GM23338 (cell line): ENCODE measurements at regions not wholly inside any gene's neighbourhood (a gene's known extent, or its start where the extent isn't known, plus 50 kb on each side); places are given as distances from the start of the nearest gene placed in this dataset.

Source experiments
- ATAC-seq: fragments of 200-7000 bp; cut with Tn5 transposase; 3 replicates; pipeline ENCODE4 v1.9.1; 2020
- DNase-seq: peaks from one replicate; pipeline ENCODE4 v3.0.0-alpha.2; 2015; ENCODE audit warnings: low spot score
- H2AFZ ChIP-seq: fragments of 200-600 bp; sonication (generic); 2 replicates; pipeline ENCODE4 v1.8.0; 2016; ENCODE audit warnings: antibody characterized with exemption, mild to moderate bottlenecking, moderate library complexity
- H3F3A ChIP-seq: fragments of 200-600 bp; sonication (generic); replicated peaks from 2 replicates; pipeline ENCODE4 v1.8.0; 2017; ENCODE audit warnings: antibody characterized with exemption, mixed run types, low read depth
- H3K27ac ChIP-seq: fragments of 200-600 bp; sonication (generic); 2 replicates; pipeline ENCODE4 v1.6.1; 2016; ENCODE audit warnings: low read depth
- H3K27me3 ChIP-seq: fragments of 200-600 bp; sonication (generic); 2 replicates; pipeline ENCODE4 v1.8.0; 2016; ENCODE audit warnings: mild to moderate bottlenecking, mixed run types, moderate library complexity; ENCODE audit not compliant: insufficient read depth
- H3K36me3 ChIP-seq: fragments of 200-600 bp; sonication (generic); 2 replicates; pipeline ENCODE4 v1.8.0; 2016; ENCODE audit warnings: mild to moderate bottlenecking; ENCODE audit not compliant: insufficient read depth
- H3K4me1 ChIP-seq: fragments of 200-600 bp; sonication (generic); 2 replicates; pipeline ENCODE4 v1.8.0; 2016; ENCODE audit warnings: mild to moderate bottlenecking, moderate library complexity; ENCODE audit not compliant: insufficient read depth
- H3K4me2 ChIP-seq: fragments of 200-600 bp; sonication (generic); 2 replicates; pipeline ENCODE4 v1.7.1; 2017; ENCODE audit warnings: mixed run types
- H3K4me3 ChIP-seq: fragments of 200-600 bp; sonication (generic); 2 replicates; pipeline ENCODE4 v1.6.1; 2016; ENCODE audit warnings: mixed run types
- H3K79me2 ChIP-seq: fragments of 200-600 bp; sonication (generic); replicated peaks from 2 replicates; pipeline ENCODE4 v1.8.0; 2017; ENCODE audit warnings: mild to moderate bottlenecking; ENCODE audit not compliant: insufficient read depth
- H3K9me2 ChIP-seq: fragments of 200-600 bp; sonication (generic); 2 replicates; pipeline ENCODE4 v1.8.0; 2017; ENCODE audit not compliant: insufficient read depth
- H4K20me1 ChIP-seq: fragments of 200-600 bp; sonication (generic); replicated peaks from 2 replicates; pipeline ENCODE4 v1.8.0; 2017; ENCODE audit warnings: mild to moderate bottlenecking; ENCODE audit not compliant: insufficient read depth
- H3K27ac Mint-ChIP-seq: 2 replicates; pipeline ENCODE4 v1.8.0; 2020; ENCODE audit warnings: inconsistent platforms, mild to moderate bottlenecking, moderate library complexity, mixed read lengths
- H3K27me3 Mint-ChIP-seq: 3 replicates; pipeline ENCODE4 v1.8.0; 2022; ENCODE audit warnings: low read depth, mild to moderate bottlenecking, moderate library complexity, mixed read lengths, inconsistent platforms; ENCODE audit not compliant: insufficient read depth, poor library complexity
- H3K36me3 Mint-ChIP-seq: 3 replicates; pipeline ENCODE4 v1.8.0; 2021; ENCODE audit warnings: low read depth, mild to moderate bottlenecking, inconsistent platforms, moderate library complexity, mixed read lengths
- H3K4me1 Mint-ChIP-seq: 3 replicates; pipeline ENCODE4 v1.8.0; 2020; ENCODE audit warnings: mild to moderate bottlenecking, inconsistent platforms, mixed read lengths
- H3K4me3 Mint-ChIP-seq: 3 replicates; pipeline ENCODE4 v1.8.0; 2021; ENCODE audit warnings: moderate library complexity, mild to moderate bottlenecking, inconsistent platforms, mixed read lengths
- H3K9me3 Mint-ChIP-seq: 3 replicates; pipeline ENCODE4 v1.8.0; 2020; ENCODE audit warnings: moderate library complexity, mild to moderate bottlenecking, inconsistent platforms, mixed read lengths
- CREB1 ChIP-seq: fragments of 250-450 bp; sonication (Bioruptor Pico); IDR thresholded peaks from 2 replicates; pipeline ENCODE4 v1.5.0; 2020; ENCODE audit warnings: low read depth, mild to moderate bottlenecking, moderate library complexity
- CTCF ChIP-seq, 2 experiments: fragments of 200-600 bp in 1 of 2; sonication (generic) in 1 of 2; conservative IDR thresholded peaks; 2 replicates each; pipeline versions ENCODE4 v1.5.1 to v1.6.1; 2016 to 2017; ENCODE audit warnings: antibody characterized with exemption in 2 of 2, low read depth in 2 of 2, mild to moderate bottlenecking in 2 of 2, moderate library complexity in 1 of 2
- ETS1 ChIP-seq: IDR thresholded peaks from 2 replicates; pipeline ENCODE4 v1.6.1; 2016; ENCODE audit warnings: antibody characterized with exemption
- EZH2 ChIP-seq: fragments of 200-600 bp; sonication (generic); IDR thresholded peaks from one replicate; pipeline ENCODE4 v1.8.0; 2017; ENCODE audit warnings: antibody characterized with exemption, mild to moderate bottlenecking, low read depth; ENCODE audit not compliant: unreplicated experiment
- EZH2phosphoT487 ChIP-seq: fragments of 200-600 bp; sonication (generic); IDR thresholded peaks from one replicate; pipeline ENCODE4 v1.8.1; 2018; ENCODE audit warnings: antibody characterized with exemption; ENCODE audit not compliant: unreplicated experiment
- JUNB ChIP-seq: IDR thresholded peaks from one replicate; pipeline ENCODE4 v1.6.1; 2016; ENCODE audit warnings: antibody characterized with exemption; ENCODE audit not compliant: unreplicated experiment
- NANOG ChIP-seq: IDR thresholded peaks from 2 replicates; pipeline ENCODE4 v1.6.1; 2016; ENCODE audit warnings: antibody characterized with exemption, borderline replicate concordance
- POLR2AphosphoS5 ChIP-seq: IDR thresholded peaks from 2 replicates; pipeline ENCODE4 v1.6.1; 2016; ENCODE audit warnings: antibody characterized with exemption, low read depth
- STAT1 ChIP-seq: IDR thresholded peaks from one replicate; pipeline ENCODE4 v1.6.1; 2016; ENCODE audit warnings: antibody characterized with exemption; ENCODE audit not compliant: unreplicated experiment
- ZNF114 ChIP-seq: fragments of 250-450 bp; sonication (Bioruptor Pico); IDR thresholded peaks from 2 replicates; pipeline ENCODE4 v1.5.0; 2020; ENCODE audit warnings: mild to moderate bottlenecking, moderate library complexity
- ZNF331 ChIP-seq: fragments of 250-450 bp; sonication (Bioruptor Pico); IDR thresholded peaks from 2 replicates; pipeline ENCODE4 v1.5.0; 2020; ENCODE audit warnings: low read depth, mild to moderate bottlenecking, moderate library complexity
- ZNF462 ChIP-seq: fragments of 250-450 bp; sonication (Bioruptor Pico); IDR thresholded peaks from 2 replicates; pipeline ENCODE4 v1.5.0; 2020; ENCODE audit warnings: mild to moderate bottlenecking, moderate library complexity

GRCh38 chr13:33550885-33551284 is 265.3 kb upstream of the STARD13 start:
- peaks cover 7% of the 10 kb centered on the region; the same call in 1 of the 2 replicates for H3K4me1 ChIP-seq
- H3K4me1 Mint-ChIP-seq: peaks cover 9% of the 10 kb centered on the region; the same call in 2 of the 3 replicates
- H3F3A ChIP-seq: no peaks in the 10 kb centered on the region
- no peaks in the 10 kb centered on the region for H3K27me3 ChIP-seq
- no peaks in the 10 kb centered on the region for H3K27me3 Mint-ChIP-seq
- H3K79me2 ChIP-seq: no peaks in the 10 kb centered on the region
- H3K4me3 Mint-ChIP-seq: no peak overlapping the region
- H3K36me3 Mint-ChIP-seq: no peaks in the 10 kb centered on the region
- DNase-seq (no peak), ATAC-seq (no peak)
- TF ChIP-seq CREB1 (no peak), NANOG (no peak), CTCF (conservative IDR thresholded peaks at IDR 0.05; ENCODE audit: low read depth in 2 of 2) (no peak), POLR2AphosphoS5 (no peak), ETS1 (no peak), ZNF462 (CRISPR knock-in tag) (no peak), STAT1 (no peak), EZH2 (no peak), ZNF114 (CRISPR knock-in tag) (no peak), JUNB (no peak), EZH2phosphoT487 (no peak), ZNF331 (no peak)
- no peak overlapping the region for H3K4me2 ChIP-seq
- H3K36me3 ChIP-seq: no peaks in the 10 kb centered on the region
- H3K27ac Mint-ChIP-seq: no peak overlapping the region
- no peak overlapping the region for H3K4me3 ChIP-seq
- H4K20me1 ChIP-seq: no peaks in the 10 kb centered on the region
- H2AFZ ChIP-seq: no peak overlapping the region
- no peak overlapping the region for H3K27ac ChIP-seq
- no peaks in the 10 kb centered on the region for H3K9me3 Mint-ChIP-seq
- H3K9me2 ChIP-seq: no peaks in the 10 kb centered on the region
